ENCODE measurements at regions not wholly inside any gene's neighbourhood (a gene's known extent, or its start where the extent isn't known, plus 50 kb on each side); places are given as distances from the start of the nearest gene placed in this dataset.

GRCh38 chr6:159639721-159640120 lies 53.3 kb downstream of the SOD2 start:
- TF ChIP-seq ZNF589 (CRISPR knock-in tag; IDR thresholded peaks at IDR 0.05; ENCODE audit: low read depth) = no peak
- TF ChIP-seq RBM25 (IDR thresholded peaks at IDR 0.05; ENCODE audit: low read depth, low read length, severe bottlenecking) = no peak
- TF ChIP-seq FOXJ2 (tag; IDR thresholded peaks at IDR 0.05) = no peak
- TF ChIP-seq ZNF77 (CRISPR knock-in tag; IDR thresholded peaks at IDR 0.05) = no peak
- no peak for TF ChIP-seq ILK (tag; IDR thresholded peaks at IDR 0.05; ENCODE audit: borderline replicate concordance, low read depth)
- TF ChIP-seq ZC3H4 (CRISPR knock-in tag; IDR thresholded peaks at IDR 0.05; ENCODE audit: borderline replicate concordance) = no peak
- TF ChIP-seq ZNF324 (CRISPR knock-in tag; IDR thresholded peaks at IDR 0.05) = no peak
- TF ChIP-seq, protein P1, sequence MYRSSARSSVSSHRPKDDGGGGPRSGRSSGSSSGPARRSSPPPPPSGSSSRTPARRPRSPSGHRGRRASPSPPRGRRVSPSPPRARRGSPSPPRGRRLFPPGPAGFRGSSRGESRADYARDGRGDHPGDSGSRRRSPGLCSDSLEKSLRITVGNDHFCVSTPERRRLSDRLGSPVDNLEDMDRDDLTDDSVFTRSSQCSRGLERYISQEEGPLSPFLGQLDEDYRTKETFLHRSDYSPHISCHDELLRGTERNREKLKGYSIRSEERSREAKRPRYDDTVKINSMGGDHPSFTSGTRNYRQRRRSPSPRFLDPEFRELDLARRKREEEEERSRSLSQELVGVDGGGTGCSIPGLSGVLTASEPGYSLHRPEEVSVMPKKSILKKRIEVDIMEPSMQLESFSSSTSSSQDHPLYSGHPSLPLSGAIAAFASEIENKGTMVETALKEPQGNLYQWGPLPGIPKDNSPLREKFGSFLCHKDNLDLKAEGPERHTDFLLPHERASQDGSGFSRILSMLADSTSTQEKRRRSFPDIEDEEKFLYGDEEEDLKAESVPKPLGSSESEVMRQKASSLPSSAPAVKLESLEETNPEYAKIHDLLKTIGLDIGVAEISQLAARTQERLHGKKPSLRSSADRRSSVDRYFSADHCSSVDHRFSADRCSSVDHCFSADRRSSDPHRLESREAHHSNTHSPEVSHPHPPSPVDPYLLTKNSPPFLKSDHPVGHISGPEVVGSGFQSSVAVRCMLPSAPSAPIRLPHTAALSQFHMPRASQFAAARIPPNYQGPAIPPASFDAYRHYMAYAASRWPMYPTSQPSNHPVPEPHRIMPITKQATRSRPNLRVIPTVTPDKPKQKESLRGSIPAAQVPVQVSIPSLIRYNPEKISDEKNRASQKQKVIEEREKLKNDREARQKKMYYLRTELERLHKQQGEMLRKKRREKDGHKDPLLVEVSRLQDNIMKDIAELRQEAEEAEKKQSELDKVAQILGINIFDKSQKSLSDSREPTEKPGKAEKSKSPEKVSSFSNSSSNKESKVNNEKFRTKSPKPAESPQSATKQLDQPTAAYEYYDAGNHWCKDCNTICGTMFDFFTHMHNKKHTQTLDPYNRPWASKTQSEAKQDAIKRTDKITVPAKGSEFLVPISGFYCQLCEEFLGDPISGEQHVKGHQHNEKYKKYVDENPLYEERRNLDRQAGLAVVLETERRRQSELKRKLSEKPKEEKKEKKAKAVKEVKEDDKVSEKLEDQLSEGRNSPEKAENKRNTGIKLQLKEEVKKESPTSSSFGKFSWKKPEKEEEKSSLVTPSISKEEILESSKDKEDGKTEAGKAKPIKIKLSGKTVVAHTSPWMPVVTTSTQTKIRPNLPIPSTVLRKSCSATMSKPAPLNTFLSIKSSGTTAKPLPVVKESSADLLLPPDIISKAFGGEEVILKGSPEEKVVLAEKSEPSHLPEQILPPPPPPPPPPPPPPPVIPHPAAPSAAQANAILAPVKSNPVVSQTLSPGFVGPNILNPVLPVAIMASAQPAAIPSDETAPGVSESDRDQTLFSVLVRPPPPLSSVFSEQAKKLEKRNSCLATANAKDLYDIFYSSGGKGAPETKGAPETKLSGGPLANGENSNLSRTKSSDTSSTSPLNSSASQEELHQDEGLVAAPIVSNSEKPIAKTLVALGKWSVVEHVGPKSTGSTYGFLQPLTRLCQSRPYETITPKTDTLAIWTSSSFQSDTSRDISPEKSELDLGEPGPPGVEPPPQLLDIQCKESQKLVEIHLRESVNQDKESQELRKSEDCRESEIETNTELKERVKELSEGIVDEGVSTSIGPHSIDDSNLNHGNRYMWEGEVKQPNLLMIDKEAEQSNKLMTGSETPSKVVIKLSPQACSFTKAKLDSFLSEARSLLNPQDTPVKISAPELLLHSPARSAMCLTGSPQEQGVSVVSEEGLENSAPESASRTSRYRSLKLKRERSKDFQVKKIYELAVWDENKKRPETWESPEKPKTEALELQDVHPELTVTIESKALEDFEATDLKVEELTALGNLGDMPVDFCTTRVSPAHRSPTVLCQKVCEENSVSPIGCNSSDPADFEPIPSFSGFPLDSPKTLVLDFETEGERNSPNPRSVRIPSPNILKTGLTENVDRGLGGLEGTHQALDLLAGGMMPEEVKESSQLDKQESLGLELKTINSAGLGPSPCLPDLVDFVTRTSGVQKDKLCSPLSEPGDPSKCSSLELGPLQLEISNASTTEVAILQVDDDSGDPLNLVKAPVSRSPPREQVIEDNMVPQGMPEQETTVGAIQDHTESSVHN (IDR thresholded peaks at IDR 0.05; ENCODE audit: borderline replicate concordance in 1 of 2, low read depth in 1 of 2) = no peak
- no peak for TF ChIP-seq HDAC2 (IDR thresholded peaks at IDR 0.05)
- no peaks in the 10 kb centered on the region for H4K20me1 ChIP-seq (replicated peaks; ENCODE audit: control insufficient read depth, insufficient read depth, low read length)
- H3K4me2 ChIP-seq (ENCODE audit: insufficient read depth, low read length) = no peak overlapping the region
- in situ Hi-C loops (cut with MboI) (no loop called here), intact Hi-C loops (cut with micrococcal nuclease) (no loop called here)
- no peaks in the 10 kb centered on the region for H3K36me3 ChIP-seq (ENCODE audit: control insufficient read depth, insufficient read depth, low read length)
- H3K9ac ChIP-seq (ENCODE audit: insufficient read depth in 1 of 2, low read depth in 2 of 2, low read length in 2 of 2) = no peak overlapping the region
- no peak overlapping the region for H2AFZ ChIP-seq (ENCODE audit: low read depth, low read length)
- 8% methylated on average over 3 of the region's 3 CpGs for WGBS (ENCODE audit: insufficient coverage, low coverage, missing lambda C conversion rate)
- no peaks in the 10 kb centered on the region for H3K9me3 ChIP-seq (replicated peaks; ENCODE audit: control insufficient read depth, insufficient read depth, low read depth, low read length)
- H3K4me3 ChIP-seq = no peak overlapping the region
- POLR2A ChIA-PET = no interaction called here
- FAIRE-seq (no peak), DNase-seq (ENCODE audit: extremely low read depth in 1 of 4, low spot score in 3 of 4) (no peak), ATAC-seq (no peak)
- CTCF ChIA-PET (ENCODE audit: low intra/inter-chr PET ratio) = no interaction called here
- H3K27me3 ChIP-seq (ENCODE audit: control insufficient read depth in 2 of 2, insufficient read depth in 2 of 2, low read length in 2 of 2) = no peaks in the 10 kb centered on the region; a peak in 1 of 5 replicates
- BruUV-seq (replicated peaks) = no TSS peak
- H3K27ac ChIP-seq (ENCODE audit: extremely low read depth, low read depth, low read length) = no peak overlapping the region
- no peaks in the 10 kb centered on the region for H3K9me1 ChIP-seq (ENCODE audit: control insufficient read depth, insufficient read depth, low read length)
- H3K4me1 ChIP-seq (replicated peaks in 1 of 2; ENCODE audit: control insufficient read depth in 2 of 2, insufficient read depth in 2 of 2, low read length in 2 of 2) = no peaks in the 10 kb centered on the region
- no peaks in the 10 kb centered on the region for H3K79me2 ChIP-seq (ENCODE audit: control insufficient read depth, insufficient read depth, low read length)

Data from K562 (cell line).